Mesenteric fat pad (tissue), 1 donor: ENCODE measurements at regions not wholly inside any gene's neighbourhood (a gene's known extent, or its start where the extent isn't known, plus 50 kb on each side); places are given as distances from the start of the nearest gene placed in this dataset.

ENCODE experiments used
- DNase-seq: peaks from one replicate; pipeline ENCODE4 v3.0.0-alpha.2; 2020; ENCODE audit warnings: low spot score
- donor health status: DM: yes; HTN: yes; CAD: no.

DNA sequence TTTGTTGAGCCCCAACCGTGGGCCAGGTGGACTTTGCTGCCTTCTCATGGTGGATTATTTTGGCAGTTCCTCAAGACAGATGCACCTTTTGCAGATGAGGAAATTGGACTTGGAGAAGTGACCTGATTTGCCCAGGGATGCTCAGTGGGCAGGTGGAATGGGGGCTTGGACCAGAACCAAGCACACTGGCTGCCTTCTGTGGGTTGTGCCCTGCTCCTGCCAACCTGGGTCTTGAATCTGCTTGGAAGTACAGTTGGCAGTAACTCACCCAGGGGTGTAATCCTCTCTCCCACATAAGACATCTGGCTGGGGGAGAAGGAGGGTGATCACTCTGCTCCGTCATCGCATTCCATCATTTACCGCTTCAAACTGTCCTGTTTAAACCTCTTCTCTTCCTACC lies 110.5 kb upstream of the GPR26 start:
- no peak for DNase-seq

DNA sequence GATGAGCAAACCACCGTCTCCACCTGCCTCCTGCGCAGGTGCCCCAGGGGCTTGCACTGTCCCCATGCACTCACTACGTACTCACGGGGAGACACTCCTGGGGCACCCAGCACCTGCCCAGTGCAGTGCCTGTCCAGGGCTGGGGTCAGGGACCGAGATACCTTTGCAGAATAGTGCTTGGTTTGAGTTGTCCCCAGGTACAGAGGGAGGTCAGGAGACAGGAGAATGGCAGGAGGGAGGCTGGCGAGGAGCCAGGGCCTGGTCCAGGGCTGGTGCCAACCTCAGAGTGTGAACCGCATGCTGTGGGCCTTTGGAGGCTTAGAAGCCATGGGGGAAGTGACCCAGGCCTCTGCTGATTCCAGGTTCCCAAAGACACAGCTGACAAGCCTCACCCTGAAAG lies 110.1 kb upstream of the GPR26 start:
- peak; percentile 81 for DNase-seq

DNA sequence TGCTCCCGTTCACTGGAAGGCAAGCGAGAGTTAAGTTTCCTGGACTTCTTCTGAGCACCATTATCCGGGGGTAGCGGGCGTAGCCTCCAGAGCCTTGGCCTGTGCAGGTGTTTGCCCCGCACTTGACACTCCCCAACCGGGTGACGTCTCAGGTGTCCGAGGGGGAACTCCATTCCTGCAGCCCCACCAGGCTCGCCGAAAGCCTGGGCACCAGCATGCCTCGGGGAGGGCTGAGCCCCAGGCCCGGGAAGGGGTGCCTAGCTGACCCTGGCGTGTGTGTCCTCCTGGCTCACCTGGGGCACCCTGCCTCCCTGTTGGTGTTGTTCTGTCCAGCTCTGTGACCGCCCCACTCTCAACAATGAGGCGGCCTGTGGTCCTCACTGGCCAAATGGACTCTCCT lies 109.4 kb upstream of the GPR26 start:
- DNase-seq: peak; percentile 82

DNA sequence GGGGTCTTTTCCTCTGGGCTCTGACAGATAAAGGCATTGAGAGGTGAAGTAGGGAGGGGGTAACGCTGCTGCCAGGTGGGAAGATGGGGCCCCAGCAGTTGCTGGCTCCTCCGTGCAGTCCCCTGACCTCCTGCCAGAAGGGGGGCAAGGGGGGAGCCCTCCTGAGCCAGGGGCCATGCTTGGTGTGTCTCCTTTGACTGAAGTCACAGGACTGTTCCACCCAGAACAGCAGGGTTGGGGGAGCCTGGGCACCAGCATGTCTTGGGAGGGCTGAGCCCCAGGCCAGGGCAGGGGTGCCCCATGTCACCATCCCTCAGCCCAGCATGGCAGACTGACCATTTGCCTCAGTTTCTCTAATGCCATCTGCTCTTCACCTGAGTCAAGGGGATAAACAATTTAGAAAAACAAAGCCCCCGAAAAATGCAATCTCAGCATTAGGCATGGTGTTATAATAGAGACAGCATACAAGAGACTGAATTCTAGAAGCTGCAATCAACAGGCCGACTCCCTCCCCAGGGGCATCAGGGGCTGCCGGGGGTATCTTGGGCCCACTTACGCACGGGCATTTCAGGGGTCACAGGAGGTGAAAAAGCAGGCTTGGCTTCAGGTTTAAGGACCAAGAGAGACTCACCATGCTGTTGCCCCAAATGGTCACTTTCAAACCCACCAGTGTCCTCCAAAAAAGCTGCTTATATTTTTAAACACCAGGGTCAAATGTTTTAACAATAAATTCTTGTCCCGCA lies 108.6 kb upstream of the GPR26 start:
- peak; percentile 59 for DNase-seq

DNA sequence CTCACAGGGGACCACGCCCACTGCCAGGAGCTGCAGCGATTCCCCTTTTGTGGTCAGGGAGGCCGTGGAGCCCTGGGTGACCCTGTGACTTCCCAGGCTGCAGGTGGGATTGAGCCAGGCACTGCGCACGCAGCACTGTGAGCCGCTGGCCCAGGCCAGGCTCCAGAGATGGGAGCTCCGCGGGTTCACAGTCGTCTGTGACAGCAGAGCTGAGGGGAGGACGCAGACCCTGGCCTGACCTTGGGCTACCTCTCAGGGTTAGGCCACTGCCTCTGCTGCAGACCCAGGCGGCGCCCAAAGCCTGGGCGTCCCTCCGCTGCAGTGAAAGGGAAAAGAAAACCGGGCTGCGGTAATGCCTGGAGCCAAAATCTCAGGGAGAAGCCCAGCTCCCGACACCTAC lies 107.5 kb upstream of the GPR26 start:
- peak; percentile 69 for DNase-seq

DNA sequence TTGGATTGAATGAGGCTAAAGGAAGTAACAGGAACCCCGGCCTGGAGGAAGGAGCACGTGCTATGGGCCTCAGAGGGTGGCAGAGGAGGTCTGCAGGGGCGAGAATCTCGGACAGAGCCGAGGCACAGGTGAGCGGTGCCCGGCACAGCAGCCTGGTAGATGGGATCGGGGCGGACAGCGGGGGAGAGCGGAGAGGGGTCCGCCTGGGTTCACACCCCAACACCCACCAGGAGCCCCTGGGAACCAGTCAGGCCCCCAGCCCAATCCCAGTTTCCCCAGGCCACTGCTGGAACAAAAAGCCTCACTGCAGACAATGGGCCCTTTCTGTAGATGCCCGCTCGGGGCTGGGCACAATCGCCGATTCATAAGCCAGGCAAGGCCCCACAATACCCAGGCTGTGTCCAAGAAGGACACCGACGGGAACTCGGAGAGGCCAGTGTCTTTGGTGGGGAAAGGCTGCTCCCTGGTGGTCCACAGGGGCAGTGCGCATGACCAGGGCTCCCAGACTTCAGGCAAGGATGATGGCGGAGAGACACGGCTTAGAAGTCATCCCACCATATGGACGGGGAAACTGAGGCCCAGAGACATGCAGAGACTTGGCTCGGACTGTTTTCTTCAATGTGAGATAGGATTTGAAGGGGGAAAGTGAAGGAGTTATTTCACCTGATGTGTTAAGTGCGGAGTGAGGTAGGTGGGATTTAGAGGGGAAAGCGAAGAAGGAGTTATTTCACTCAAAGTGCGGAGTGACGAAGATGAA lies 106.9 kb upstream of the GPR26 start:
- DNase-seq: peak; percentile 90

DNA sequence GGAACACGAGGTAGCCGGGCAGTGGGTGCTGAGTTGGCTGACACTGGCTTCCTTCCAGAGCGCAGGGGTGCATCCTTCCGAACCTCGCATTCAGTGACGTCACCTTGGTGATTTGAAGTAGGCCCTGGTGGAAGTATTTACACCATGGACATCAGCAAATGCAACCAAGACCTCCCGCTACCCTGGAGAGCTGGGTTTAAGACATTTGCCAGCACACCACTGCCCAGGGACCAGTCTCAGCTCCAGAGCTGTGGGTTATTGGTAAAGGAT lies 106.4 kb upstream of the GPR26 start:
- peak; percentile 53 for DNase-seq

DNA sequence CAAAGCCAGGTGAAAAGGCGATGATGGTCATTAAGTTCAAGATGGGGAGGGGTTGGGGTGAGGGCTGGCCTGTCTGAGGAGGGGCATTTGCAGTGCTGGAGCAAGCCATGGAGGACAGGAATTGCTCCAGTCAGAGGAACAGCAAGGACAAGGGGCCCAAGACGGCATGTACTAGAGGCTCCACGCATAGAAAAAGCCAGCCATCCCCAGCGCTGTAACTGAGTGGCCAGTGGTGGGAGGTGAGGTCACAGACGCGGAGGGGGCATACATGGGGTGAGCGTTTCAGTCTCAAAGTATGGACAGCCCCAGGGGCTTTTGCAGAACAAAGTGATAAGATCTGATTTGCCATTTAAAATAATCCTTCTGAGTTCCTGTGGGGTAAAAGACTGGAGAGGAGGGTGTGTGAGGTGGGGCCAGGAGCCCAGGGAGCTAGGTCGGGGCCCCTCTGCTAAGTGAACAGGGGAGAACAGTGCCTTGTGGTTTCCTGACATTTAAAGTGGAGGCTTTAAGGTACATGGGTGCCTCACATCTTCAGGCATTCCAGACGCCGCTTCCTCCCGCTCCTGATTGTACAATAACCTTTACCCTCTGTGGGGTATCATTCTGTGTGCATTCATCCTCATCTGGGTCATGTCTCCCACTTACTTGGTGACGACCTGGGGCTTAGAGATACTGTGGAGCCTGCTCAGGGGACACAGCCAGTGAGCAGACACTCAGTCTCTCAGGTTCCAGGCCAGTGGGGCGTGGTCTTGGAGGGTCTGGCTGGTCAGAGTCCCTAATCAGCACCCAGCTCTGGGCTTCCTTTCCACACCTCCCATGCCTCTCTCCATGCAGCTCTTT lies 105.6 kb upstream of the GPR26 start:
- DNase-seq: peak; percentile 71

DNA sequence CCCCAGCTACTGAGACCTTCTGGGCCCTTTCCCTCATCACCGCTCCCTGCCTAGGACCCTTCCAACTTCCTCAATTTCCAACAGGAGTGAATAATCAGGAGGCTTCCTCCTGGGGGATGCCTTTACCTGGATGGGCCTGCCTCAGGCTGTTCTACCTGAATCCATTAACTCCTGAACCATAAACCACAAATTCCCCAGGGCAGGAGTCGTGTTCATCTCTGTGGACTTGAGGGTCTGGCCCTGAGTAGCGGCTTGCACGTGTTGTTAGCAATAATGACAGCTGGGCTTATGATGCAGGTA lies 105.1 kb upstream of the GPR26 start:
- DNase-seq: peak; percentile 28

DNA sequence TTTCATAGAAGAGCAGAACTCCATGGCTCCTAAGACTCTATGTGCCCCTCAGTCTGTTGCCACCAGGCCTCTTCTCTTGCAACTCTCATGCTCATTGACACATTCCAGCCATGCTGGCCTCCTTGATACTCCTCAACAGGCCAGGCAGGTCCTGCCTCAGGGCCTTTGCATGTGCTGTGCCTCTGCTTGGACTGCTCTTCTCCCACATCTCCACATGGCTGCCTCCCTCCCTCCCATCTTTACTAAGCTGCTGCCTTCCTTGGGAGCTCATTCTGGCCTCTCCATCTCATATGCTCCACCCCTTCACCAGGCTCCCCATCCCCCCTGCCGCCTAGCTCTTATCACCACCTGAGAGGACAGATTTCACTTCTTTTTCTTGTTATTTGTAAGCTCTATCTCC lies 103.8 kb upstream of the GPR26 start:
- DNase-seq: peak; percentile 41

DNA sequence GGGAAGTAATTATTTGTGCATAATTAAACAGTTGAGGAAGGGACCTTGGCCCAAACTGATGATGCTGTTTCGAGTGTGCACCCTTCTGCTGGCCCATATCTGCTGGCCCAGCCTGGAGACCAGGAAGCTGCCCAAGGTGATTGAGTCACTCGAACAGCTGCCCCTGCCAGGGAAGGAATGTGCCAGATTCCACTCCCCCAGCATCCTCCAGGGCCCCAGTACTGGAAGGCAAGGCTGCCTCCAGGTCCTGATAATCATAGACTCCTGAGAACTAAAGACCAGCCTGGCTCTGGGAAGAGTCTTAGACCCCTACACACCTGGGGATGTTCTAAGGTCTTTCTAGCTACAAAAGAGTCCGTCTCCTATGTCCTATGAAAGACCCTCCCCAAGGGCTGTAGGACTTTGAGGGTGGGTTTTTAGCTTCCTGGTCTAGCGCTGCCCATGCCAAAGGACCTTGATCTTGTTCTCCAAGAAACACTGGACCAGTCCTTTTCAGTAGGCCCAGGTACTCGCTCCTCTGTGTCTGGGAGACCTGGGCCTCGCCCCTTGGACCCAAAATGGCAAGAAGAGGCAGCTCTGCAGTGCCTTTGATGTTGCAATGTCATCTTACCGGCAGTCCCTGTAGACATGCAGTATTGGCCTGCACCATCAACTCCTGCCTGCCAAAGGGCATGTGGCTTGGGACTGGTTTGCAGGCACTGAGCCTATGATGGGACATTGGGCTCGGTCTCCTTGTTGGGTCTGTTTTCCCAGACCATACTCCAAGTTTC lies 103.2 kb upstream of the GPR26 start:
- DNase-seq: peak; percentile 51

DNA sequence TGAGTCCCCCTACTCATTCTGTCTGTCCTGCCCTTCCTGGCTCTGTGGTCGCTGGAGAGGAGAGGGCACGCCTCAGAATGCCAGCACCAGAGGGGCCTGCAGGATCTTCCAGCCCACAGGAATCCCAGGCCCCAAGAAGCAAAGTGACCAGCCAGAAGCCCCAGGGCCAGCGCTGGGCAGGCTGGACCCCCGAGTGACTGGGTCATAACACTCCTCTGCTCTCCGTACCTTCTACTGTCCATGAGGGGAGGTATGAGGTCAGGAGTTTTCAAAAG lies 102.6 kb upstream of the GPR26 start:
- no peak for DNase-seq

DNA sequence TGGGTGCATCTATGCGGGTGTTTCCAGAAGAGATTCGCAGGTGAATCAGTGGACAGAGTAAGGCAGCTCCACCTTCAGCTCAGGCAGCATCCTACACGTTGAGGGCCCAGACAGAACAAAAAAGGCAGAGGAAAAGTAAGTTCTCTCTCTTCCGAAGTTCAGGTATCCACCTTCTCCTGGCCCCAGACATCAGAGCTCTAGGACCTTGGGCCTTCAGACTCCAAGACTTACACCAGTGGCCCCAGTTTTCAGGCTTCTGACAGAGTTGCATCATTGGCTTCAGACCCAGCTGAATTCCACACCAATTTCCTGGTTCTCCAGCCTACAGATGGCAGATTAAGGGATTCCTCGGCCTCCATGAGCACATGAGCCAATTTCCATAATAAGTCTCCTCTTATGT lies 102.2 kb upstream of the GPR26 start:
- peak; percentile 16 for DNase-seq

DNA sequence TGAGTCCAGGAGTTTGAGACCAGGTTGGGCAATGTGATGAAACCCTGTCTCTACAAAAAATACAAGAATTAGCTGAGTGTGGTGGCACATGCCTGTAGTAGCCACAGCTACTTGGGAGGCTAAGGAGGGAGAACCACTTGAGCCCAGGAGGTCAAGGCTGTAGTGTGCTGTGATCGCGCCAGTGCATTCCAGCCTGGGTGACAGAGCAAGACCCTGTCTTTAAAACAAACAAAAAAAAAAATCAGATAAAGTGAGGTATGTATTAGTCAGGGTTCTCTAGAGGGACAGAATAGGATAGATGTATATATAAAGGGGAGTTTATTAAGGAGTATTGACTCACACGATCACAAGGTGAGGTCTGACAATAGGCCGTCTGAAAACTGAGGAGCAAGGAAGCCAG lies 101.5 kb upstream of the GPR26 start:
- peak; percentile 24 for DNase-seq

DNA sequence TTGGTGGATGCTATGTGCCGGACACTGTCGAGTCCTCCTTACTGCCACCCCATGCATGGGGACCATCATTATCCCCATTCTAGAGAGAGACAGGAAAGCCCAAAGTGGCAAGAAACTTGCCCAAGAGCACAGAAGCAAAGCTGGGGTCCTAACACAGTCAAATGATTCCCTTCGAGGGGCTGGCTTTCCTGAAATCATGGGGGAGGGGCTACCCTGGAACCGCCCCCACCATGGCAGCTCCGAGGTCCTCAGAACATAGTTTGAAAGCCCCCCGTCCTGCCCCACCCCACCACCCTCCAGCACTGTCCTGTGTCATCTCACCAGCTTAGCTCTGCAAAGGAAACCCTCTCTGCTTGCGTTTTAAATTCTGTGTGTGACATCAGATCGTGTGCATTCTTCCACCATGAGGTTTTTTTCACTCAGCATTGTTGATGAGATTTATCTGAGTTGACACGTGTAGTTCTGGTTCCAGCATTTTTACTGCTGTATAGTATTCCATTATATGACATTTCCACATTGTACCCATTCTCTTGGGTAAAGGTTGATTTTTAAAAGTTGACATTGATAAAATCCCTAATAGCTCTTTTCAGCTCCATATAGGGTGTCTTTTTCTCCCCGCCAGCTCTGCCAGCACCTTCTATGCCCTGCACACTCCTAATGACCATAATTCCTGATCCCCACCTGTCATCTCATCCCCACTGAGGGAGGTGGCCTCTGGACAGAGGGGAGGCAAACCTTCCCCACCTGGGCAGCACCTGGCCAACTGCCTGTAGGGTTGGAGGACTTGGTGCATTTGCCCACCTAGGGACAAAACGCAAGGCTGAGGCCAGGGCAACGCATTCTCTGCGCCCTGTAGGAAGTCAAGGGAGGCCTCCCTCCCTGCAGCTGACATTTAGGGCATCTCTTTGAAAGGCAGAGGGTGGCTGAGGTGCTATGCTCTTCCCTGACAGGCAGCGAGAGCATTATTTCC lies 100.2 kb upstream of the GPR26 start:
- peak; percentile 72 for DNase-seq

DNA sequence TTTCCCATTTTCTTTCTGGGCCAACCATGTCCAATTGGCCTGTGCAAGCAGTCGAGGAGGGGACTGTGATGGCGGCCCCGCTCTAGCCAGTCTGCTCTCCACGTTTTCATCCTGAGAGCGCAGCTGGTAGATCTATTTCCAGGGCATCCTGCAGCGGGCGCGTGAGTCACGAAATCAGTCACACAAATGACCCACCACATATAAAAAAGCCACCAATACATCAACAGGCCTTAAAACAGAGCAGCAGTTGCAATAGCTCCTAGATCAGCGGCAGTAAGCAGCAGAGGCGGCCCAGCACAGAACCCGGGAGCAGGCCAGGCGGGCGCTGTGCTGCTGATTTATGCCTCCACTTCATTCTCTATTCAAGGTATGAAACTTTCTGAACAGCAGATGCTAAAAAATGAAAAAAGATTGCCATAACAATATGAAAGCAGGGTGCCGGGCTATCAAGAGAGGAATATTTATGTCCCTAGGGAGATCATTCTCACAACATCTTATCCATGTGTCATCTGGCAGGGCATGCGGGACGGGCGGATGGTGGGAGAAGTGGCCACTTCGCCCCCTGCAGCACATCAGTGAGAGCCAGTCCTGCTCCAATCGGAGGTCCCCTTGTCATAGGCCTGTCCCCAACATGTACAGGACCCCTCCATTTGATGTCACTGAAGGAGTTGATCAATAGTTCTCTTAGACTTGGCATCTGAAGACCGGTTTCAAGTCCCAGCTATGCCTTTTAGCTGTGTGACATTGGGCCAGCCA lies 98.0 kb upstream of the GPR26 start:
- peak; percentile 72 for DNase-seq

DNA sequence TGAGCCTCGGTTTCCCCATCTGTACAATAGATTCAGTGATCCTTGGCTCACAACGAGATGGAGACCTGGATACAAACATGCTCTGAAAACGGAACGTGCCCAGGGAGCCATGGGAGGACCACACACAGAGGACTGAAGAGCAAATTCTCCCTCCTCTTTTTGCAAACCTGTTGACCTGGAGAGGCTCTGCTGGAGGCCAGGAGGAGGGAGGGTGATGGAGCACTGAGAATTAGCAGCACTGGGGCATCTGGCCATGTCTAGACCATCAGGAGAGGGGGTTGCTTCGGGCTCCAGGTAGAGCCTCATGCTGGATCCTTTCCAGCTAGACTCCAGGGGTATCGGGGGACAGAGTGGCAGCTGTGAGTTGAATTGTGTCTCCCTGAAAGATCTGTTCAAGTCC lies 97.4 kb upstream of the GPR26 start:
- DNase-seq: peak; percentile 79

DNA sequence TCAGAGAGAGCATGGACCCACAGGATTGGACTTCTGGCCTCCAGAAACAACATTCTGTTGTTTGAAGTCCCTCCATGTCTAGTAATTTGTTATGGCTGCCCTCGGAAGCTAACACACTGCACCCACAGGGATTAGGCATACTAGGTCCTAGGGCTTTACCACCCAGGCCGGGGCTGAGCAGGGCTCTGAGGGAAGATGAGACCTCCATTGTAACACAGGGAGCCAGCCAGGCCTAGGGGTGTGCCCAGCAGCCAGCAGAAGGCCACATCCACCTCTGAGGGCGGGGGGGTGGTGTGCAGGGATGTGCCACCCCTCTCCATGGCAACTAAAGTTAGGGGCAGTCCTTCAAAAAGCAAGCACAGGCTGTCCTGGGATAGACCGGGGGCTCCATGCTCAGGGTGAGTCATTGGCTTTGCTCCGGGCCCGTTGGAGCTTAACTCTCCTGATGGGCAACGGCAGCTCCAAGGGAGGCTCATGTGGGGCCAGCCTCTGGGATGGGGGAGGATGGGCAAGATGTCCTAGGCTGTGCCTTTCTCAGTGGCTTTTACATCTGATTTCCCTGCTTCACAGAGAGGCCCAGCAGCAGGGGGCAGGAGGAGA lies 96.6 kb upstream of the GPR26 start:
- peak; percentile 67 for DNase-seq

DNA sequence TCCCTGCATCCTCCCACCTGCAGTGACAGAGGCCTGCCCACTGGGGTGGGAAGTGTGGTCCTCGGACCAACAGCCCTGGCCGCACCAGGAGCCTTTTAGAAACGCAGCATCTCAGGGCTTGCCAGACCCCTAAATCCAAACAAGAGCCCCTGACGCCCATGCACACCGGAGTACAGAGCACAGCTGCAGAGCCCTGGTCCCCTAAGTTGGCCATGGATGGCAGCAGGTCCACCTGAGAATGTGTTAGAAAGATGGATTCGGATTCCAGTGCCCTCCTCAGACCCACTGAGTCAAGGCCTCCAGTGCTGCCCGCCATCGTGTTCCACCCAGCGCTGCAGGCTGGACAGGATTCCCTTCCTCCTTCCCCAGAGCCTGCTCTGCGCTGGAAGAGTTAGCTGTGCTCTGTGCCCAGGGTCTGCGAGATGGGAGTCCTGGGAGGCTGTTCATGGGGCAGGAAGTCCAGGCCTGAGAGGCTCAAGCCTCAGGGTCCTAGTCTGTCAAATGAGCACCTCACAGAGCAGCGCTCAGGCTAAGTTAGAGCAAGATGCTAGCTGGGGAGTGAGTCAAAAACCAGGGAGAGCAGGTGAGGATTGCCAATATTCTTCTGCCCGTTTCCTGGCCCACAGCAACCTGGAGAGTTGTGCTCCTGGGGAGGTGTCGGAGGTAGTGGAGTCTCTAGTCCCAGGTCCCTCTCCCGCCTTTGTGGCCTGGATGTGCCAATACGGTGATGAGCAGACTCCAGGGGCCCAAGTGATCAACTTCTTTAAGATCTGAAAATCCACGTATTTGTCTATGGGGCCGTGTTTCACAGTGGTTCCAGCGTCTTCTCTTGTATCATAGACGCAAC lies 95.9 kb upstream of the GPR26 start:
- DNase-seq: peak; percentile 79
